T-cell (primary cell): ENCODE measurements at regions not wholly inside any gene's neighbourhood (a gene's known extent, or its start where the extent isn't known, plus 50 kb on each side); places are given as distances from the start of the nearest gene placed in this dataset.

Experiments
- ATAC-seq, 4 experiments: fragments of 200-7000 bp in 3 of 4; fragments of 150-1000 bp in 1 of 4; cut with Tn5 transposase; replicated peaks in 1 of 4; 1 replicate in 3 of 4; 2 replicates in 1 of 4; pipeline ENCODE4 v1.10.0; 2021; ENCODE audit warnings: moderate library complexity in 3 of 4, mild to moderate bottlenecking in 2 of 4, moderate number of reproducible peaks in 1 of 4
- CTCF ChIA-PET, 2 donors: fragments of 300-600 bp; sonication (Branson Sonifier 250); formaldehyde crosslinking; loops; one replicate each; lab custom pipeline; 2022; ENCODE audit warnings: antibody characterized with exemption in 2 of 2; lab: Charles Lee
- POLR2A ChIA-PET, 2 donors: fragments of 300-600 bp; sonication (Branson Sonifier 250); formaldehyde crosslinking; loops; one replicate each; lab custom pipeline; 2022; ENCODE audit warnings: antibody characterized with exemption in 2 of 2; lab: Charles Lee
- DNase-seq, 35 experiments: peaks; one replicate each; pipeline versions ENCODE4 v3.0.0 to v3.0.0-alpha.2; 2013 to 2023
- H3K27ac ChIP-seq: one replicate; pipeline ENCODE4 v1.5.1; 2013; ENCODE audit warnings: low read length
- H3K27me3 ChIP-seq, 2 experiments: replicated peaks in 1 of 2; 1 replicate in 1 of 2; 2 replicates in 1 of 2; pipeline versions ENCODE4 v1.6.1 to v1.7.0; 2013; ENCODE audit warnings: low read length in 1 of 2, mixed read lengths in 1 of 2; ENCODE audit not compliant: control insufficient read depth in 2 of 2, insufficient read depth in 2 of 2; ENCODE audit errors: extremely low read depth in 1 of 2
- H3K36me3 ChIP-seq, 2 donors: 1 replicate in 1 of 2; 2 replicates in 1 of 2; pipeline versions ENCODE4 v1.6.1 to v1.7.0; 2013; ENCODE audit warnings: low read length in 1 of 2; ENCODE audit not compliant: control insufficient read depth in 2 of 2, insufficient read depth in 1 of 2; ENCODE audit errors: extremely low read depth in 1 of 2
- H3K4me1 ChIP-seq, 2 experiments: 1 replicate in 1 of 2; 2 replicates in 1 of 2; pipeline versions ENCODE4 v1.6.1 to v1.7.0; 2013; ENCODE audit warnings: low read length in 2 of 2, mixed read lengths in 1 of 2; ENCODE audit not compliant: insufficient read depth in 2 of 2, control insufficient read depth in 1 of 2; ENCODE audit errors: extremely low read depth in 1 of 2
- H3K4me3 ChIP-seq, 2 donors: 1 replicate in 1 of 2; 2 replicates in 1 of 2; pipeline versions ENCODE4 v1.5.1 to v1.7.0; 2013; ENCODE audit warnings: mild to moderate bottlenecking in 2 of 2, low read length in 1 of 2, moderate library complexity in 1 of 2; ENCODE audit not compliant: control insufficient read depth in 1 of 2; ENCODE audit errors: extremely low read depth in 1 of 2
- H3K9me3 ChIP-seq: 2 replicates; pipeline ENCODE4 v1.7.0; 2013
- H3K27ac Mint-ChIP-seq, 2 donors: one replicate each; pipeline ENCODE4 v1.8.0; 2020 to 2021; ENCODE audit warnings: mild to moderate bottlenecking in 2 of 2, mixed read lengths in 2 of 2
- H3K27me3 Mint-ChIP-seq, 2 donors: one replicate each; pipeline ENCODE4 v1.8.0; 2021 to 2022; ENCODE audit warnings: mixed read lengths in 2 of 2
- H3K36me3 Mint-ChIP-seq: one replicate; pipeline ENCODE4 v1.8.0; 2021; ENCODE audit warnings: mixed read lengths
- H3K4me1 Mint-ChIP-seq, 3 donors: one replicate each; pipeline ENCODE4 v1.8.0; 2020 to 2022; ENCODE audit warnings: mixed read lengths in 3 of 3, mild to moderate bottlenecking in 1 of 3
- H3K4me3 Mint-ChIP-seq, 3 donors: one replicate each; pipeline ENCODE4 v1.8.0; 2020 to 2022; ENCODE audit warnings: mild to moderate bottlenecking in 3 of 3, mixed read lengths in 3 of 3, moderate library complexity in 3 of 3
- H3K9me3 Mint-ChIP-seq, 3 donors: one replicate each; pipeline ENCODE4 v1.8.0; 2020 to 2022; ENCODE audit warnings: mixed read lengths in 3 of 3
- WGBS: methylation state at CpG from one replicate; pipeline ENCODE4 v1.1.5; 2013; ENCODE audit warnings: missing lambda C conversion rate; ENCODE audit not compliant: insufficient coverage; 5-methylcytosine and 5-hydroxymethylcytosine counted together

DNA sequence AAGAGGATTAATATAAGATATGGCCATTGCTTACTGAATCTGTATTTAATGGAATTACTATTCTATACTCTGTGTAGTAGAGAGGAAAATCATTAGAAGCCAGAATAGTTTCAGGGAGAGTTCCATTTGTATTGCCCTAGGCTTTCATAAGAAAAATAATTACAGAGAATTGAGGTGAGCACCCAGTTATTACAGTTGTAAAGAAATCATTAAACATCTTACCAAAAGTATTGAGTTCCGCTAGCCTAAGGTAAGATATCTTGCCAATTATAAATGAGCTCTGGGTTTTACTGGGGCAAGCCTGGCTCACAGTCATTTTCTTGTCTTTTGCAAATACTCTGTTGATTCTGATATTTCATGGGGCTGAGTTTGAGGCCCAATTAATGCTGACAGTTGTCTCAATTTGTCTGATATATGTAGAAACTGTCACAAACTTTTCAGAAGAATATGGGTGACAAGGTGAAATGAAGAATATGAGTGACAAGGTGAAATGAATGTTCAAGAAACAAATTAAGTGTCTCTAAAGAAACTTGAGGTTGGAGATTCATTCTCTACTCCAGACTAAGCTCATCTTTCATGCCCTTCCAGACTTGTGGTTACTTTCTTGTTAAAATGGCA lies 127.8 kb downstream of the PTGER3 start:
- H3K4me3 Mint-ChIP-seq, result no peak overlapping the region
- DNase-seq, result no peak
- Histone ChIP-seq H3K4me1 (no peaks in the 10 kb centered on the region), H3K9me3 (no peaks in the 10 kb centered on the region), H3K27ac (no peak overlapping the region), H3K4me3 (no peak overlapping the region), H3K36me3 (no peaks in the 10 kb centered on the region), H3K27me3 (no peaks in the 10 kb centered on the region)
- POLR2A ChIA-PET, result no interaction called here
- H3K36me3 Mint-ChIP-seq, result no peaks in the 10 kb centered on the region
- peaks cover 0 to 25% (median 9%) of the 10 kb centered on the region in 3 donors for H3K9me3 Mint-ChIP-seq
- no peak overlapping the region for H3K27ac Mint-ChIP-seq
- peaks cover 0 to 4% of the 10 kb centered on the region in 2 donors for H3K27me3 Mint-ChIP-seq
- WGBS, result no CpG with 5 or more reads among the region's 1 CpG
- CTCF ChIA-PET, result interaction anchor here in 1 of 2 donors (0.5 kb wide), 1 partner anchor 9 kb away, joined by 3 read pairs; no protein-coding TSS in a partner anchor
- no peaks in the 10 kb centered on the region for H3K4me1 Mint-ChIP-seq
- ATAC-seq, result no peak
